ENCODE measurements at regions not wholly inside any gene's neighbourhood (a gene's known extent, or its start where the extent isn't known, plus 50 kb on each side); places are given as distances from the start of the nearest gene placed in this dataset.
A peak's percentile ranks its signal among the peaks of the same experiment; 100 is the strongest.

DNA sequence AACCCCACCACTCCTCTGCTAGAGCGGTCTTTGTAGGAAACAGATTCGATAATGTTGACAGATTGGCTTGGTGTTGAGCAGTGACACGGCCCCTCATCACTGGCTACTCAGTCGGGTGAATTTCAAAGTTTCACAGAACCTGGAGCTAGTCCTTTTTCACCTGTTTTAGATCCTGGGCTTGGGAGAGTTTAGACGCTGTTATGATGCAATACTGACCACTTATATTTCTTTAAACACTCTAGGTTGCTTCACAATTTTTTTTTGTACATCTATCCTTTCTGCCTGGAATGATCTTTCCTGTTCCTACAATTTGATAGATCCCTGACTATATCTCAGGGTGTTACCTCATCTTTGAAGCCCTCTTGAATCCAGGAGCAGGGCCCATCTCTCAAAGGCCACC lies 97.1 kb upstream of the ATP10A start:
- Histone ChIP-seq H3K9me3 (ENCODE audit: insufficient read depth, low read depth, low read length) (peaks cover 4% of the 10 kb centered on the region), H2BK5ac (ENCODE audit: low read depth, low read length, poor library complexity) (peak overlapping the region; percentile 11), H2AFZ (ENCODE audit: insufficient read depth, low read length, poor library complexity) (no peak overlapping the region), H2BK120ac (ENCODE audit: insufficient read depth, low read length, poor library complexity) (peak overlapping the region; percentile 67), H3K27ac (ENCODE audit: low read depth, low read length) (no peak overlapping the region), H3K4me3 (ENCODE audit: low read depth, low read length) (no peak overlapping the region), H3K79me2 (ENCODE audit: control insufficient read depth, insufficient read depth, low read length, poor library complexity) (no peaks in the 10 kb centered on the region), H3K18ac (ENCODE audit: low read length) (peak overlapping the region; percentile 19), H2BK12ac (ENCODE audit: low read length) (peak overlapping the region; percentile 82), H3K14ac (ENCODE audit: low read length) (no peak overlapping the region), H3K4me1 (ENCODE audit: control insufficient read depth in 1 of 2, insufficient read depth in 2 of 2, low read length in 2 of 2) (peaks cover 11 to 21% of the 10 kb centered on the region in 2 experiments), H3K79me1 (ENCODE audit: low read length) (peaks cover 25% of the 10 kb centered on the region), H4K91ac (ENCODE audit: low read depth, low read length) (peak overlapping the region; percentile 82), H4K12ac (ENCODE audit: low read depth, low read length) (no peak overlapping the region), H3K36me3 (ENCODE audit: control insufficient read depth in 1 of 2, insufficient read depth in 2 of 2, low read length in 2 of 2) (no peaks in the 10 kb centered on the region), H3K9ac (ENCODE audit: low read length) (no peak overlapping the region), H3K23ac (ENCODE audit: low read length) (no peak overlapping the region), H3K4ac (ENCODE audit: low read depth, low read length) (no peak overlapping the region), H3K27me3 (ENCODE audit: insufficient read depth, low read length) (no peaks in the 10 kb centered on the region), H3K4me2 (ENCODE audit: low read length) (no peak overlapping the region), H2AK5ac (ENCODE audit: low read length) (peak overlapping the region; percentile 22), H4K8ac (ENCODE audit: low read depth, low read length) (no peak overlapping the region)
- no peak for DNase-seq
- WGBS (ENCODE audit: extremely low coverage, insufficient coverage, insufficient read length), result no CpG with 5 or more reads among the region's 5 CpGs

DNA sequence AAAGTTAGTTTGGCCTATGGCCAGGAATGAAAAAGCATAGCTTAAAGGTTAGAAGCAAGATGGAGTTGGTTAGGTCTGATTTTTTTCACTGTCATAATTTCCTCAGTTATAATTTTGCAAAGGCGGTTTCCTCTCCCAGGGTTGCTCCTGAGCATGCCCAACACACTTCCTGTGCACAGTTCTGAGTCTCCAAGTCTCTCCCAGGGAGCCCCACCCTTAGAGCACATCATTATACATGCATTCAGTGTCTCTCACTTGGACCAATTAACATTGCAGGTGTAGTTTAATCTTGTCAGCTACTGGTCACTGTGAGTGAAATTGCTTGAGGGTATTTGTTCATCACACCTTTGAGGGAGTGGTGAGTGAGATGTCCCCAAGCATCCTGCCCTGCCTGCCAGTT lies 96.0 kb upstream of the ATP10A start:
- no peak overlapping the region for H3K4me2 ChIP-seq (ENCODE audit: low read length)
- no peak overlapping the region for H2AFZ ChIP-seq (ENCODE audit: insufficient read depth, low read length, poor library complexity)
- no peak overlapping the region for H3K4ac ChIP-seq (ENCODE audit: low read depth, low read length)
- H3K18ac ChIP-seq (ENCODE audit: low read length), result no peak overlapping the region
- no CpG with 5 or more reads among the region's 1 CpG for WGBS (ENCODE audit: extremely low coverage, insufficient coverage, insufficient read length)
- peaks cover 21% of the 10 kb centered on the region for H3K79me1 ChIP-seq (ENCODE audit: low read length)
- H2BK5ac ChIP-seq (ENCODE audit: low read depth, low read length, poor library complexity), result peak overlapping the region; percentile 60
- DNase-seq, result no peak
- H2BK120ac ChIP-seq (ENCODE audit: insufficient read depth, low read length, poor library complexity), result peak overlapping the region; percentile 72
- H2AK5ac ChIP-seq (ENCODE audit: low read length), result no peak overlapping the region
- H4K12ac ChIP-seq (ENCODE audit: low read depth, low read length), result no peak overlapping the region
- no peaks in the 10 kb centered on the region for H3K36me3 ChIP-seq (ENCODE audit: control insufficient read depth in 1 of 2, insufficient read depth in 2 of 2, low read length in 2 of 2)
- H3K79me2 ChIP-seq (ENCODE audit: control insufficient read depth, insufficient read depth, low read length, poor library complexity), result no peaks in the 10 kb centered on the region
- H3K23ac ChIP-seq (ENCODE audit: low read length), result no peak overlapping the region
- H4K91ac ChIP-seq (ENCODE audit: low read depth, low read length), result peak overlapping the region; percentile 82
- H3K27ac ChIP-seq (ENCODE audit: low read depth, low read length), result peak overlapping the region; percentile 43
- peak overlapping the region; percentile 84 for H3K14ac ChIP-seq (ENCODE audit: low read length)
- H3K27me3 ChIP-seq (ENCODE audit: insufficient read depth, low read length), result no peaks in the 10 kb centered on the region
- peaks cover 11 to 21% of the 10 kb centered on the region in 2 experiments for H3K4me1 ChIP-seq (ENCODE audit: control insufficient read depth in 1 of 2, insufficient read depth in 2 of 2, low read length in 2 of 2)
- H2BK12ac ChIP-seq (ENCODE audit: low read length), result no peak overlapping the region
- H3K9ac ChIP-seq (ENCODE audit: low read length), result no peak overlapping the region
- peak overlapping the region; percentile 49 for H4K8ac ChIP-seq (ENCODE audit: low read depth, low read length)
- no peak overlapping the region for H3K4me3 ChIP-seq (ENCODE audit: low read depth, low read length)
- peaks cover 4% of the 10 kb centered on the region for H3K9me3 ChIP-seq (ENCODE audit: insufficient read depth, low read depth, low read length)

DNA sequence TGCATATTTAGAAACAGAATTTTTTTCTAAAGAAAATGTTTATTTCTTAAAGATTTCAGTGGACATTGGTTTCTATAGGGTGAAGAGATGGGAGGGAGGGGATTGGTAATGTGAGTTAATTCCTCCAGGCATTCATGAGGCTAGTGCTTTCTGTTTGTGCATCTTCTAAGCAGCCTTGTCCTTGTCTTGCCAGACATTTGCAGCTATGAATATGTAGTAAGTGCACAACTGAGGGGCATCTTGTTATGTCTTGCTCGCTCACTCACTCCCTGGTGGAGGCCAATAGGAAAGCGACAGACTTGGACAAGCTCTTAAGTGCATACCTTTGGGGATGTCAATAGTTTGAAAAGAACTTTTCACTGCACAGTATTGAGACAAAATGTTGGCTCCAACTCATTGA lies 92.5 kb upstream of the ATP10A start:
- no peak overlapping the region for H3K4me2 ChIP-seq (ENCODE audit: low read length)
- H3K36me3 ChIP-seq (ENCODE audit: control insufficient read depth in 1 of 2, insufficient read depth in 2 of 2, low read length in 2 of 2), result no peaks in the 10 kb centered on the region
- H3K27ac ChIP-seq (ENCODE audit: low read depth, low read length), result no peak overlapping the region
- H3K79me1 ChIP-seq (ENCODE audit: low read length), result peaks cover 23% of the 10 kb centered on the region
- no peaks in the 10 kb centered on the region for H3K27me3 ChIP-seq (ENCODE audit: insufficient read depth, low read length)
- peak overlapping the region; percentile 27 for H2BK12ac ChIP-seq (ENCODE audit: low read length)
- no peak overlapping the region for H4K12ac ChIP-seq (ENCODE audit: low read depth, low read length)
- peak overlapping the region; percentile 2 for H4K91ac ChIP-seq (ENCODE audit: low read depth, low read length)
- peaks cover 11 to 21% of the 10 kb centered on the region in 2 experiments for H3K4me1 ChIP-seq (ENCODE audit: control insufficient read depth in 1 of 2, insufficient read depth in 2 of 2, low read length in 2 of 2)
- H2BK5ac ChIP-seq (ENCODE audit: low read depth, low read length, poor library complexity), result no peak overlapping the region
- no peak overlapping the region for H2AK5ac ChIP-seq (ENCODE audit: low read length)
- H3K14ac ChIP-seq (ENCODE audit: low read length), result no peak overlapping the region
- no peak overlapping the region for H2BK120ac ChIP-seq (ENCODE audit: insufficient read depth, low read length, poor library complexity)
- no peak overlapping the region for H3K23ac ChIP-seq (ENCODE audit: low read length)
- H3K4ac ChIP-seq (ENCODE audit: low read depth, low read length), result no peak overlapping the region
- no peak overlapping the region for H3K18ac ChIP-seq (ENCODE audit: low read length)
- no peak overlapping the region for H3K4me3 ChIP-seq (ENCODE audit: low read depth, low read length)
- WGBS (ENCODE audit: extremely low coverage, insufficient coverage, insufficient read length), result no CpG with 5 or more reads among the region's 2 CpGs
- H3K9ac ChIP-seq (ENCODE audit: low read length), result no peak overlapping the region
- H3K9me3 ChIP-seq (ENCODE audit: insufficient read depth, low read depth, low read length), result peaks cover 4% of the 10 kb centered on the region
- no peaks in the 10 kb centered on the region for H3K79me2 ChIP-seq (ENCODE audit: control insufficient read depth, insufficient read depth, low read length, poor library complexity)
- no peak for DNase-seq
- no peak overlapping the region for H4K8ac ChIP-seq (ENCODE audit: low read depth, low read length)
- no peak overlapping the region for H2AFZ ChIP-seq (ENCODE audit: insufficient read depth, low read length, poor library complexity)

DNA sequence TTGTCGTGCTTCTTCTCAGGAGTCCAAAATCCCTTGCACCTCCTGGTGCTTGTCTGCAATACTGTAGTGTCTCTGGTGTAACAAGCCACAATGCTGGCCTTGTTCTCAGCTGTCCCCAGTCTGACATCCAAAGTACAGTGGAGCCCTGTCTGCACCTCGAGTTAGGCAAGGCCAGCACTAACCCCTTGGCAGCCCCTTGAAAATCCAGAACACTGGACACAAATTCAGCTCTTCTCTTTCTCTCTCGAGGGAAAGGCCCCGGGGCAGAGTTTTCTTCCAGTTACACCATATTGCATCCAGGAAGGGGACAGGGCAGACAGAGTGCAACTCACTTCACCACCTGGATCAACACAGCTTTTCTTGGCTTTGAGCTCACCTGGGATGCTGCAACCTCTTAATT lies 91.3 kb upstream of the ATP10A start:
- Histone ChIP-seq H4K8ac (ENCODE audit: low read depth, low read length) (no peak overlapping the region), H3K4me2 (ENCODE audit: low read length) (no peak overlapping the region), H3K9ac (ENCODE audit: low read length) (no peak overlapping the region)

More for the DNA sequence above, 91.3 kb upstream of the ATP10A start:
- Histone ChIP-seq H3K27me3 (ENCODE audit: insufficient read depth, low read length) (no peaks in the 10 kb centered on the region), H3K4me1 (ENCODE audit: control insufficient read depth in 1 of 2, insufficient read depth in 2 of 2, low read length in 2 of 2) (peaks cover 8 to 20% of the 10 kb centered on the region in 2 experiments), H2BK120ac (ENCODE audit: insufficient read depth, low read length, poor library complexity) (peak overlapping the region; percentile 18), H2AFZ (ENCODE audit: insufficient read depth, low read length, poor library complexity) (no peak overlapping the region), H3K18ac (ENCODE audit: low read length) (no peak overlapping the region), H3K79me1 (ENCODE audit: low read length) (peaks cover 16% of the 10 kb centered on the region), H3K23ac (ENCODE audit: low read length) (no peak overlapping the region), H2BK12ac (ENCODE audit: low read length) (peak overlapping the region; percentile 37), H3K4me3 (ENCODE audit: low read depth, low read length) (no peak overlapping the region), H2BK5ac (ENCODE audit: low read depth, low read length, poor library complexity) (no peak overlapping the region), H3K14ac (ENCODE audit: low read length) (peak overlapping the region; percentile 13), H3K27ac (ENCODE audit: low read depth, low read length) (peak overlapping the region; percentile 0), H3K4ac (ENCODE audit: low read depth, low read length) (no peak overlapping the region), H4K12ac (ENCODE audit: low read depth, low read length) (no peak overlapping the region), H2AK5ac (ENCODE audit: low read length) (no peak overlapping the region), H3K36me3 (ENCODE audit: control insufficient read depth in 1 of 2, insufficient read depth in 2 of 2, low read length in 2 of 2) (no peaks in the 10 kb centered on the region), H3K9me3 (ENCODE audit: insufficient read depth, low read depth, low read length) (peaks cover 5% of the 10 kb centered on the region), H4K91ac (ENCODE audit: low read depth, low read length) (peak overlapping the region; percentile 25), H3K79me2 (ENCODE audit: control insufficient read depth, insufficient read depth, low read length, poor library complexity) (no peaks in the 10 kb centered on the region)
- no peak for DNase-seq
- no CpG with 5 or more reads among the region's 4 CpGs for WGBS (ENCODE audit: extremely low coverage, insufficient coverage, insufficient read length)

Data from trophoblast cell (in vitro differentiated cells and primary cell).